ENCODE measurements at regions not wholly inside any gene's neighbourhood (a gene's known extent, or its start where the extent isn't known, plus 50 kb on each side); places are given as distances from the start of the nearest gene placed in this dataset.

DNA sequence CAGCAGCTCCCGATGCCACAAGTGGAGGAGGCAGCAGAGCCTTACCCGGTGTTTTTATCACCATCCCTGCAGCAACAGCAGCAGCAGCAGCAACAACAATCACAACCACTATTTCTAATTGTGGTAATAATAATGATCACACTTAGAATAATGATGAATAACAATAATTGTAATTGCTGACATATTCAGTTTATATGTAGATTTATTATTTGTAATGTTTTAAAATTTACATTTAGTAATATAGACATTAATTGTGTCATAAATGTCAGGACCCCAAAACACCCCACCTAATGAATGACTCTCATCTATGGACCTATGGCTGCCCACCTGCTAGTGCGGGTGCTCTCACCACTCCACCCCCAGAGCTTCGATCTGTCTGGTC lies 170.0 kb downstream of the AHSP start:
- TF ChIP-seq SUZ12 (IDR thresholded peaks at IDR 0.05) (no peak), TARDBP (IDR thresholded peaks at IDR 0.05) (no peak), SP1 (IDR thresholded peaks at IDR 0.05) (no peak), HDGF (IDR thresholded peaks at IDR 0.05; ENCODE audit: borderline replicate concordance) (no peak), FOXA1 (IDR thresholded peaks at IDR 0.05) (no peak), ELF4 (IDR thresholded peaks at IDR 0.05) (no peak), FOXK2 (IDR thresholded peaks at IDR 0.05) (no peak), FOXM1 (IDR thresholded peaks at IDR 0.05; ENCODE audit: borderline replicate concordance) (no peak), ARNT (IDR thresholded peaks at IDR 0.05) (no peak), LEF1 (IDR thresholded peaks at IDR 0.05; ENCODE audit: borderline replicate concordance) (no peak), NFRKB (IDR thresholded peaks at IDR 0.05) (no peak), BHLHE40 (IDR thresholded peaks at IDR 0.05; ENCODE audit: borderline replicate concordance) (no peak)
- TF ChIP-seq, protein P1, sequence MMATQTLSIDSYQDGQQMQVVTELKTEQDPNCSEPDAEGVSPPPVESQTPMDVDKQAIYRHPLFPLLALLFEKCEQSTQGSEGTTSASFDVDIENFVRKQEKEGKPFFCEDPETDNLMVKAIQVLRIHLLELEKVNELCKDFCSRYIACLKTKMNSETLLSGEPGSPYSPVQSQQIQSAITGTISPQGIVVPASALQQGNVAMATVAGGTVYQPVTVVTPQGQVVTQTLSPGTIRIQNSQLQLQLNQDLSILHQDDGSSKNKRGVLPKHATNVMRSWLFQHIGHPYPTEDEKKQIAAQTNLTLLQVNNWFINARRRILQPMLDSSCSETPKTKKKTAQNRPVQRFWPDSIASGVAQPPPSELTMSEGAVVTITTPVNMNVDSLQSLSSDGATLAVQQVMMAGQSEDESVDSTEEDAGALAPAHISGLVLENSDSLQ (IDR thresholded peaks at IDR 0.05), result no peak
